HG03521 (cell line): ENCODE measurements at regions not wholly inside any gene's neighbourhood (a gene's known extent, or its start where the extent isn't known, plus 50 kb on each side); places are given as distances from the start of the nearest gene placed in this dataset.

ENCODE experiments used
- ATAC-seq: cut with Tn5 transposase; IDR thresholded peaks from one replicate; pipeline ENCODE4 v1.9.1; 2021; ENCODE audit warnings: mild to moderate bottlenecking, moderate library complexity; ENCODE audit not compliant: unreplicated experiment

DNA sequence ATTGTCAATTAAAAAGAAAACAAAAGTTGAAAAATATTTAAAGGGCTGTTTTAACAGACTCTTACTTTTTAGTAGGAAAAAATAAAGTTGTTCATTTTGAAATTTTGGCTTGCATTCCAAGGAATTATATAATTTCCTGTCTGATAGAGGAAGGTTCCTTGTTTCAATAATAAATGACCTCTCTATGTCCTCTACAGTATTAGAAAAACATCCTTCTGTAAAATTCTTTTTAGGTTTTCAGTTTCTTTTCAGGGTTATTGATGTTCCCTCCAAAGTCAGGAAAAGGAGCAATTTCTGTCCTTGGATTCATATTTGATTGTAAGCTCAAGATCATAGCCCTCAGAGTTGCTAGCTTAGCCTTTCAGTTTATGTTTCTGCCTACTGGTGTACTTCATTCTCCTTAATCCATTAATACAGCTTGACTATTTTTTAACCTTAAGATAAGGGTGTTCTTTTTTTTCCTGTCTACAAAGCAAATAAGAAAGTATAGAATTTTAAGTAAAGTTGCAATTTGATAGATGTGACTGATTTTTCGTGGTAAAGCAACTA, 125.2 kb upstream of the COL3A1 start:
- no peak for ATAC-seq

DNA sequence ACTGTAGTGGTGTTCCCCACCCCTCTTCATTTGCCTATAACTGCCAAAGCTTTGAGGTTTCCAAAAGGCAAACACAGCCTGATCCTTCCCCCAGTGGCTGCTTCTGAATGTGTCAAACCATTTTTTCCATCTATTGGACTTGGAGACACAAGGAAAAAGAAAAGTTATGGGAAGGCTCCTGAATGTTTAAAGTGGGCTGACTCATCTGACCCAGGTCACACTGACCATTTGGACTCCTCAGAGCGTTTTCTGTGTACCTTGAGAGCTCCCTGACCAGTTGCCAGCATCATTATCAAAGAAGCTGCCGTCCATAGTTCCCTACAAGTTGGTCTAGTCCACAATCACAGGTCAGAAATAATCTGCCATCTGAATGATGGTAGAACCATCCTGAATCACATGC, 123.4 kb upstream of the COL3A1 start:
- ATAC-seq: no peak

DNA sequence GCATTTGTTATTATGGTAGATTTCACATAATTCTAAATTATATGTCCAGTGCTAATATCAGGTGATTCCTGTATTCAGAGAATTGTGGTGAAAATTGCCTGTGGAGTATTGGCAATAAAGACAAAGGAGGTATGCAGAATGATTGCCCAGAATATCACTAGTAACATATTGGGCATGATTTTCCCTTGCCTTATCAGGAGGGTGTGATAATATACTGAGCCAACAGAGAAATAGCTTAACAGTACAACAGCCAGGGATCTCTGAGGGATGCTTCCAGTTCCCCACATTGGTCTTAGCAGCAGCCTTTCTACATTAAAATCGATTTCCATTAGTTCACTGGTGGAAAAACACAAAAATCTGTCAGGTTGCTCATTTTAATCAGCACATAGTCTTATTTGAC, 122.9 kb upstream of the COL3A1 start:
- ATAC-seq: no peak

DNA sequence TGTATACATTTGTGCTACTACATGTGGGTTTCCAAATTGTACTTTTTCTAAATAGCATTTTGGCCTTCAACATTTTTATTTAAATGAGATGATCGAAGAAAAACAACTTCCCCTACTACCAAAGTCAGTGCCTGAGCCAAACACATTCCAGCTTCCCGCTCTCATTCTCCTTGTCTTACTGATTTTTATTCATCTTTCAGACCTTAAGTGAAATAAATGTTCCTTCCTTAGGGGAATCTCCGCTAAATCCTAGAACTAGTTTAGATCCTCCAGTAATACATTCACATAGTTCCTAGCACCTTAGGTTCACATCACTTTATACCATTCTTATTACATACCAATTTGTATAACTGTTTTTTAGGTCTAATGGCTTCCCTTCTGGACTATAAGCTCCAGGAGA, 122.3 kb upstream of the COL3A1 start:
- no peak for ATAC-seq

DNA sequence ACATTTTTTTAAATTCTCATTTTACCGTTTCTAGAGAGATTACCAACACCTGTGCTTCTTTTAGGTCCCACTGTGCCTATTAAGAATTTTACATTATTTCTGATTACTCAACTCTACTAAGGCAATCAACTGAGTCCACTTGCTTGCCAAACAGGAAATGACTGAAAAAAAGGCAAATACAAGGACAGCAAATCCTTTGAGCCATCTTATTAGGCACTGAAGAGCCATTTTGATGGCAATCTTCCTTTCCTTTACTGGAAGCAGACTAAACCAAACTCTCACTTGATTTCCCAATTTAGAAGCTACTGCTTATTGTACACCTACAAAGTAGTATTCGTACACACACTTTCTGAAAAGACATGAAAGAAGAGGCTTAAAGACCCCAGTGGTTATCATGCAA, 121.4 kb upstream of the COL3A1 start:
- no peak for ATAC-seq

DNA sequence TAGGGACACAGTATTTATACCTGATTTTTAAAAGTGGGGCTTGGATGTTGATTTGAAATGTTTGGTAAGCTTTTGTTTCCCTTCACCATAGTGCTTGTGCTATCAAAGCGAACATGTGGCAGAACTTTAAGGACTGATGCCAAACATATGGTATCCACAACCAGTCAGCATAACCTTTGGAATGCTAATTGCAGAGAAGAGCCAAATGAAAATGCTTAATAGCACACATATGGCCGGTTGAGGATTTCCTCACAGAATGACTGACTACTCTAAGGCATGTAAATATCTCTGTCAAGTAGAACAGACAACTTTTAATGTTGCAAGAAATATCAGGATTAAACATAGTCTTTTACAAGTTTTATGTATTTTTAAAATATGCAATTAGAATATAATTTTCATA, 120.9 kb upstream of the COL3A1 start:
- no peak for ATAC-seq

DNA sequence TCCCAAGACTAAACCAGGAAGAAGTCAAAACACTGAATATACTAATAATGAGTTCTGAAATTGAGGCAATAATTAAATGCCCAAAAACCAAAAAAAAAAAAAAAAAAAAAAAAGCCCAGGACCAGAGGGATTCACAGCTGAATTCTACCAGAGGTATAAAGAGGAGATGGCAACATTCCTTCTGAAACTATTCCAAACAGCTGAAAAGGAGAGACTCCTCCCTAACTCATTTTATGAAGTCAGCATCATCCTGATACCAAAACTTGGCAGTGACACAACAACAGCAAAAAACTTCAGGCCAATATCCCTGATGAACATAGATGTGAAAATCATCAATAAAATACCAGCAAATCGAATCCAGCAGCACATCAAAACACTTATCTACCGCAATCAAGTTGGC, 108.5 kb upstream of the COL3A1 start:
- ATAC-seq: no peak

DNA sequence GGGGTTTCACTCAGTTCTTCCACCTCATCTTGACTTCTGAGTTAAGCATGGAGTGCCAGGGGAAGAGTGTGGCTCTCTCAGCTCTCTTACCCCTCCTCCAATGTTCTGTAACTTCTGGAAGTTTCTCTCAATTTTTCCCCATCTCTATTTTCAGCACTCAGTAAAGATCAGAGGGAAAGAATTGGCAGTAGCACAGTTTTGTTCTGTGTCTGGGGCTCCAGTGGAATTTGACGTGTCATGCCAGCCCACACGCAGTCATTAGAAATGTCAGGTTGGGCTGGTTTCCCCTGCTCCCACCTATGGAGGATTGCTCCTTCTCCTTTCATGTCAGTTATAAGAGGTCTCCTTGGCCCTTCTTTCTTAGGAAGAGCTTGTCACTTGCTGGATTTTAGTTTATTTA, 104.6 kb upstream of the COL3A1 start:
- ATAC-seq: no peak

DNA sequence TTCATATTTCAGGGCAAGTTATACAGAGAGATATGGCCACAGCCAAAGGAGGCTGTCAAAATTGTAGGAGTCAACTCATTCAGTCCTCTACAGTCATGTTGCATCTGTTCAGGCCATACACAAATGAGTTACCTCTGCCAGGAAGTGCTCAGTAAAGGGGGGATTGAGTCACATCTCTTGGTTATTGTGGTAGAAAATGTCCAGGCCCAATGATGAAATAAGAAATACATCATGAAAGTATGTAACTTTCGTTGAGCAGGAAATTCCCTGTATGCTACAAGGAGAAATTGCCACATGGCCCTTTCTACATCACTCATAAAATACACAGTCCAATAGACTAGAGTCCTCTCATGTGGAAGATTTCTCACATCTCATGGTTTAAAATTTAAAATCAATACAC, 103.9 kb upstream of the COL3A1 start:
- no peak for ATAC-seq

DNA sequence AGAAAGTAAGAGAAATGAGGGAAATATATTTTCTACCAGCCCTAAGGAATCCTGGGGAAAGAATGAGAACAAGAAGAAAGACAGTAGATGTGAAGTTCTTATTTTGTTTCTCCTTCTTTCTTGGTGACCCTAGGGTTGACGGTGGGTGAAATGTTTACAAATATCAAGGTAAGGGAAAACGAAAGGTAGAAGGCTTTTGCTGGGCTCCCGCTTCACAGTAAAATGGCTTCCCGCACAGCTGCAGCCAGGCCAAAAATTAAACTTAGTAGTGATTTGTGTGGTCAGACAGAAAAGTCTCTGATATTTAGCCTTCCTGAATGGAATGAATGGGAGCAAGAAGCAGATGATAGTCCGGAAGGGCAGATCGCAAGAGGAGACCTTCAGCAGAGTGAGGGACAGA, 99.1 kb upstream of the COL3A1 start:
- ATAC-seq: no peak

DNA sequence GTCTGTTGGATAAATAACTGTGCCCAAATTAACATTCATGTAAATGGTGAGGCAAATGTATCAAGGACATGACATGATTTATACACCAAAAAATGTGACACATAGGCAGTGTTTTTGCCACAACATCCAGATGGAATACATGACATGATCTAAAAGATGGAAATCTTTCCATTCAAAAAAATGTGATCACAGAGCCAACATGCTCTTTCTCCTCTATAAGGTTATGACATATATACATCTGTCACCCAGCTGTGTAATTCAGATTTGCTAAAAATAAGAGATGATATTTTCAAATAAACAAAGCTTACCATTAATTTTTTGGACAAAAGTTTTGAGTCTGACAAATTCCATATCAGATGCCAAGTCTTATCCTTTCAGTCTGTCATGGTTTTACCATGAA, 95.5 kb upstream of the COL3A1 start:
- ATAC-seq: no peak

DNA sequence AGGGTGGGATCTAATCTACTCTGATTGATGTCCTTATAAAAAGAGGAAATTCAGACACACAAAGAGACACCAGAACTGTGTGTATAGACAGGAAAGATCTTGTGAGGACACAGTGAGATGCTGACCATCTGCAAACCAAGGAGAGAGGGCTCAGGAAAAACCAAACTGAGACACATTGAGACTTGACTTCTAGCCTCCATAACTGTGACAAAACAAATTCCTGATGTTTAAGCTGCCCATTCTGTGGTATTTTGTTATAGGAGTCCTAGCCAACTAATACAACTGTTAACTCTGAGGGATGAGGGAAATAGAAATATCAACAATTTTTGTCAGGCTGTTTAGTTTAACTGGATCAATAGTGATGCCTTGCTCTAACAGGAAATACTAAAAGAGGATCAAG, 93.4 kb upstream of the COL3A1 start:
- no peak for ATAC-seq

DNA sequence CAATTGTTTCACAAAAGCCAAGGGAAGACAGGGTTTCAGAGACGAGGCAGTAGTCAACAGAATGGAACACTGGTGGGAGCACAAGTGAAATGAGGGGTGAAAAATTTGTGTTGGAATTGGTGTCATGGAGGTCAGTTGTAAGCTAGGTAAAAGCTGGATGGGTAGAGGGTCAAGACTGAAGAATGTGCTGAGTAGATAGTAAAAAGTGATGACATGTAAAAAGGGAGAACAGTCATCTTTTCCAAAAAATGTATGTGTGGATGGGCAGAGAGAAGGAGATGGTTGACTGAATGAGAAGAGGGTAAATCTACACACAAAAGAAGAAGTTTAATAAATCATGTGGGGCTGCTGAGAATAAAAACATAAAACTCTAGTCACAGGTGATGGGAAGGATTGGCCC, 92.7 kb upstream of the COL3A1 start:
- ATAC-seq: no peak

DNA sequence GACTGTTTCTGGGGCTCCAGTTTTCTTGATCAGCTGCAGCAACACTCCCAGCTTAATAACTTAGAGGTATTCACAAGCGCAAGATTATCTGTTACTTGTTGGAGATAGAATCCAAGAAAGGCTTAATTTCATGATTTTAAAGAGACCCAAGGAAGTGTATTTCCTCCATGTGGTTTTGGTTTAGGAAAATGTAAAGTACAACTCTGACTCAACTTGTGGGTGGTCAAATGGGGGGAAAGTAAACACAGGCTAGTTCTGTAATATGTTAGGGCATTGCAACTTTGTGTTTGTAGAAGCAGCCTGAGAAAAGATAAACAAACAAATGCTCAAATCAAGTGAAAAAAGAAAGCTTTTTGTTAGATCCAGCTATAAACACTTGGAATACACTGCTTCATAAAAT, 90.1 kb upstream of the COL3A1 start:
- no peak for ATAC-seq

DNA sequence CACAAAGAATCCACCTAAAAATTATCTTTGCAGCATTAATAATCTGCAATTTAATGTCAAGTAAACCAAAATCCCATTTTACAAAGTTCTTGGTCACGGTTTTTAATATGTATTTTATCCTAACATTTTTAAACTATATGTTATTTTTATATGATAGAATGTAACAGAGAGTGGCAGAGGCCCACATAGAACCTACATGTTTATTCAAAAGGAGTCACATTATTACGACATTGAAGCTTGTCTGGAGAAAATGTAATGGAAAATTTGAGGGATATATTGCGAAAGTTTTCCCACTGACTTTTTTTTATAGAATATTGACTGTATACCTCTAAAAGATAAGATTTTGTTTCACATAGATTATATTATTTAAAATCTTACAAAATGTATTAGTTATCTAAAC, 89.7 kb upstream of the COL3A1 start:
- no peak for ATAC-seq

DNA sequence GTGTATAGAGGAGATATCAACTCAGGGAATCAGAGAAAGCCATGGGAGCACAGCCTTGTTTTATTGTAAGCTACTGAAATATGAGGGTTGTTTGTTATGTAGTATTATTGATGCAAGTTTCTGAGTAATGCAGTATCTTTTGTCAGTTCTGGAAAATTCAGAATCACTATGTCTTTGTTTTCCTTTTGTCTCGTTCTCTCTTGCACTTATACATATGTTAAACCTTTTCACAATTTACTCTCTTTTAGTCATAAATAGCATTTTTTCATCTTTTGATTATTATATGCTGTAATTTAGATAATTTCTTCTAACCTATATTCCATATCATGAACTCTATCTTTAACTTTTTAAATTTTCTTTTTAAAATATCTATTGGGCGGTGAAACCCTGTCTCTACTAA, 85.0 kb upstream of the COL3A1 start:
- no peak for ATAC-seq

DNA sequence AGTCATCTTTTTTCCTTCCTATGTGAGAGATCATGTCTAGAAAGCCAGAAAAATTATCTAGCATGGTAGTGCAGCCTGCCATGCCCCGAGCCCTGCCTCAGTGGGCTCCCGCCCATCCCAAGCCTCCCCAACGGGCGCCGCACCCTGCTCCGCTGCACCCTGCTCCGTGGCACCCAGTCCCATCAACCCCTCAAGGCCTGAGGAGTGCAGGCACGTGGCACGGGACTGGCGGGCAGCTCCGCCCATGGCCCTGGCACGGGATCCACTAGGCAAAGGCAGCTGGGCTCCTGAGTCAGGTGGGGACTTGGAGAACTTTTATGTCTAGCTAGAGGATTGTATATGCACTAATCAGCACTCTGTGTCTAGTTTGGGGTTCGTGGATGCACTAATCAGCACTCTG, 83.4 kb upstream of the COL3A1 start:
- ATAC-seq: no peak

DNA sequence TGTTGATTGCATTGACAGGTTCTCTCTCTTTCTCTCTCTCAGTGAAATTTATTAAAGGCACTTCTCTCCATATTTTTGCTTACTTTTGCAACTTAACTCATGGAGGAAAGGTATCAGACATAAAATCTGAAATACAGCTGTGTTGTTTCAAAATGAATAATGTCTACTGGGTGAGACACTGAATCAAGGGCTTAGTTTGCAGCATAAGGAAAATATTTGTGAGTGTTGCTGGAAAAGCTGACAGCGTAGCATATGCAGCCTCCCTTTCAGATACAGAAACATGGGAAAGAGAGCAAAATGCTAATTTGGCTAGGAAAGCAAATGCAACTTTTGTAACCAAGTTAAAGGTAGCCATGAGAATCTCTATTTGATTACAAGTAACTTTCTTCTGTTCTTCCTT, 81.5 kb upstream of the COL3A1 start:
- no peak for ATAC-seq

DNA sequence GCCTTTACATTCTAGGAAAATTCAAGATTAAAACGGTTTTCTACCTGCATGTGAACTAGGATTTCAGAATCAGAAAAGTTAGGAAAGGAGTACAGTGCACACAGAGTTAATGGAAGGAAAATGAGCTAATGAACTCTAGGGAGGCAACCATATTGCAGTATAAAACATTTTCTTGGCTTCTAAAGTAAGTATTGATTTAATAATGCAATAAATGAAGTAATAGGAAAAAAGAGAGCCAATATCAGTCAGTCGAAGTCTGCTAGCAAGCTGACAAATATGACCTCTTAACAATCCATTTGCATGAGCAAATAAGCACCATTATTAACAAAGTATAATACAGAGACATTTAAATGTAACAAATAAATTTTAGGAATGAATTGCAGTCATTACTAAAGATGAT, 80.2 kb upstream of the COL3A1 start:
- no peak for ATAC-seq

DNA sequence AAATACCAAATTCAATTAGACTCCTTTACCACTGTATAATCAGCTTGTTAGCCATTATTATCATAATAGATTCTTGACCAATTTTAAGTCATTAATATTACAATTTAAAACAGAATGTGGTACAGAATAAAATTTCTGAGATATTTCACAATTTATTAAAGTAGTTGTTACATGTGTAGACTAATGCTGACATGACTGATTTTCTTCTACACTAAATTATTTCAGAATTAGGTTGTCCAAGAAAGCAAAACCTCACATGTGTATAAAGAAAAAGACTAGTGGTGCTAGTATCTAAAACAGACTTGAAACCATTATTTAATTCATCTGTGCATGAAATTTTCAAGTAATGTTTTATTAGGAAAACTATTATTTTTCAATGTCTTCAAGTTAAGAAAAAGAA, 79.2 kb upstream of the COL3A1 start:
- no peak for ATAC-seq

DNA sequence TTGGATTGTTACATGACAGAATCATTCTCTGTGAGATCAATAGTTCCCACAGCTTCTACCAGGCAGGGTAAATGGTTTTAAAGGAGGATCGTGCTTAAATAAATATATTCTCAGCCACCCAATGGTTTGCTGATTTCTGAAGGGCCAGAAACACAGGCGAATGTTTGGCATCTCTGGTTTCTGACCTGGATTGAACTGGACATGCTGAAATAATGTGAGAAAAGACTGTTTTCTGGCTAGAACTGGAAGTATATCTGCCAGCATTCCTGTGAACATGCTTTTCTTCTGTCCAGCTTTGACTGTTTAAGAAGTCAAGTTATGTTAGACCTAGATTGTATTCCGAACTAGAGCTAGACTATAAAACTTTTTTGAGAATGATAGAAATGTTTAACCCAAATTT, 77.1 kb upstream of the COL3A1 start:
- no peak for ATAC-seq

DNA sequence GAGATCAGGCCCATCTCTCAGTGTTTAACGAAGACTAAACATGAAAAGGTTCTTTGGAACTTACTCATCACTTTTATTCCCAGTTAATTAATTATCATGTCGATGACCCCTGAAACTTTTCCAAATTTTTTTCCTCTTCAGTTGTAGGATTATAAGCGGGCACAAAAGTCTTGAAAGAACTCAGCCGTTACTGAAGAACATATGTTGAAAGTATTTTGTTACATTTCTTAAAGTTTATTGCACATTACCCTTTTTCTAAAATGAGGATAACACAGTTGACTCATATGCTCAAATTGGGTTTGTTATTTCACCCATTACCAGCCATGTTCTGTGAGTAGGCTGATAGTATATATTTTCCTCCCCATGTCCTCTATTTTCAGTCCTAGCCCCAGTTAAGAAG, 75.9 kb upstream of the COL3A1 start:
- ATAC-seq: no peak

DNA sequence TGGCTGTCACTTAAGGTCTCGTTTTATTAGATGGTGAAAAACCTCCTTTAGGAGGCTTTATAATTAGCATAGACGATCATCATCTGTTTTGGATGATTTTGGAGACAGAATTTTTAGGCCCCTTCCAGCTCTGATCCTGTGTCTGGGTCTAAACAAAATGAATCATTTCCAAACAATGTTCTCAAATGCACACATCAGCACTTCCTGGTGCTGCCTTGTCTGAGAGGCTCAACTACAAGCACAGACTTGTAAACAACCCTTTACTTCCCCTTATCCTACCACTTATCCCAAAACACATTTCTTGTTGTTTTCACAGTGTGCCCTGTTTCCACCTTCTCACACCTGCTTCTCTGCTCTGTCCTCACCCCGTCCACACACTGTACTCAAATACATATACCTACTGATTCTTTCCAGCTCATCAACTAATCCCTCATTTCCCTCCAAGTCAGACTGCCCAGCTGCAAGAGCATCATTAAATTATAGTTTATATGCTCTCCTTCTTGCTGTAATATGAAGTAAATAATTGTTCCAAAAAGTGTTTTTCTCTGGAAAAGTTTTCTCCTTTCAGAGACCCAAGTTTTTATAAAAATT, 71.2 kb upstream of the COL3A1 start:
- ATAC-seq: no peak

DNA sequence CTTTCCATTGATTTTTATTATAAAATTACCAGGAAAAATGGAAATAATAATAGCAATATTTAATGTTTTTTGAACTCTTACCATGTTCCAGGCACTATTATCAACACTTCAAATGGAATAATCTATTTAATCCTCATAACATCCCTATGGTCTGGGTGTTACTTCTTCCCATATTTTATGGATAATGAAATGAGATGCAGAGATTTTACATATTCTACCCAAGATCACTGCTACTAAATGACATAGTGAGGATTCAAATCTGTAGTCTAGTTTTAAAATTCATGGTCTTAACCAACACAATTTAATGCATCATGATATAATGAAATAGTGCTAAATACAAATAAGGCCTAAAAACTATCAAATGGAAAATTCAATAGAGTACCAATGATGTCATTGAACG, 70.4 kb upstream of the COL3A1 start:
- no peak for ATAC-seq
